WTC11 (cell line): ENCODE measurements at regions not wholly inside any gene's neighbourhood (a gene's known extent, or its start where the extent isn't known, plus 50 kb on each side); places are given as distances from the start of the nearest gene placed in this dataset.

ENCODE experiments used
- ATAC-seq: fragments of 200-7000 bp; cut with Tn5 transposase; 2 replicates; pipeline ENCODE4 v1.10.0; 2021; ENCODE audit warnings: mild to moderate bottlenecking, moderate library complexity
- CTCF ChIA-PET: fragments of 300-600 bp; sonication (Branson Sonifier 250); formaldehyde crosslinking; loops from one replicate; lab custom pipeline; 2021; ENCODE audit warnings: antibody characterized with exemption; lab: Charles Lee
- POLR2A ChIA-PET: fragments of 350-600 bp; sonication (Branson Sonifier 250); formaldehyde crosslinking; loops from one replicate; lab custom pipeline; 2021; ENCODE audit warnings: antibody characterized with exemption; lab: Charles Lee
- DNase-seq: peaks from one replicate; pipeline ENCODE4 v3.0.0; 2021; ENCODE audit warnings: low spot score
- H3K27ac Mint-ChIP-seq: 2 replicates; pipeline ENCODE4 v1.8.0; 2021; ENCODE audit warnings: mixed read lengths
- H3K27me3 Mint-ChIP-seq: 2 replicates; pipeline ENCODE4 v1.8.0; 2021; ENCODE audit warnings: low read depth, mild to moderate bottlenecking, moderate library complexity, mixed read lengths
- H3K36me3 Mint-ChIP-seq: 2 replicates; pipeline ENCODE4 v1.8.0; 2021; ENCODE audit warnings: mixed read lengths
- H3K4me1 Mint-ChIP-seq: 2 replicates; pipeline ENCODE4 v1.8.0; 2022; ENCODE audit warnings: mixed read lengths
- H3K4me3 Mint-ChIP-seq: 2 replicates; pipeline ENCODE4 v1.8.0; 2021; ENCODE audit warnings: mild to moderate bottlenecking, moderate library complexity, mixed read lengths
- H3K9me3 Mint-ChIP-seq: 2 replicates; pipeline ENCODE4 v1.8.0; 2021; ENCODE audit warnings: mixed read lengths
- CREM ChIP-seq: sonication (generic); formaldehyde crosslinking; IDR thresholded peaks from 2 replicates; pipeline ENCODE4 v1.8.1; 2022; ENCODE audit warnings: mild to moderate bottlenecking, missing genetic modification reagents, moderate library complexity
- EMX1 ChIP-seq: fragments of 250-450 bp; sonication (Bioruptor Pico); IDR thresholded peaks from 2 replicates; pipeline ENCODE4 v1.8.0; 2021; ENCODE audit warnings: mild to moderate bottlenecking
- ESRRA ChIP-seq: sonication (generic); formaldehyde crosslinking; IDR thresholded peaks from 2 replicates; pipeline ENCODE4 v1.8.1; 2022; ENCODE audit warnings: mild to moderate bottlenecking, missing genetic modification reagents, borderline replicate concordance
- FOXJ3 ChIP-seq: sonication (generic); formaldehyde crosslinking; IDR thresholded peaks from 2 replicates; pipeline ENCODE4 v1.9.0; 2021; ENCODE audit warnings: missing genetic modification reagents, mild to moderate bottlenecking, borderline replicate concordance
- FOXP1 ChIP-seq: sonication (generic); formaldehyde crosslinking; IDR thresholded peaks from 2 replicates; pipeline ENCODE4 v1.8.0; 2022; ENCODE audit warnings: missing genetic modification reagents, mild to moderate bottlenecking, moderate library complexity, borderline replicate concordance
- GRHL2 ChIP-seq: fragments of 250-450 bp; sonication (Bioruptor Pico); IDR thresholded peaks from 2 replicates; pipeline ENCODE4 v1.8.0; 2022; ENCODE audit warnings: mild to moderate bottlenecking, moderate library complexity; ENCODE audit not compliant: insufficient replicate concordance, severe bottlenecking
- KAT7 ChIP-seq: sonication (generic); formaldehyde crosslinking; IDR thresholded peaks from 2 replicates; pipeline ENCODE4 v1.8.1; 2023; ENCODE audit warnings: missing genetic modification reagents, mild to moderate bottlenecking, borderline replicate concordance
- RELA ChIP-seq: sonication (generic); formaldehyde crosslinking; IDR thresholded peaks from 2 replicates; pipeline ENCODE4 v1.8.1; 2022; ENCODE audit warnings: missing genetic modification reagents, mild to moderate bottlenecking, borderline replicate concordance
- RORB ChIP-seq: fragments of 250-450 bp; sonication (Bioruptor Pico); IDR thresholded peaks from 2 replicates; pipeline ENCODE4 v1.9.0; 2021; ENCODE audit warnings: mild to moderate bottlenecking
- SMAD3 ChIP-seq: sonication (generic); formaldehyde crosslinking; IDR thresholded peaks from 2 replicates; pipeline ENCODE4 v1.8.0; 2022; ENCODE audit warnings: missing genetic modification reagents, mild to moderate bottlenecking, borderline replicate concordance
- SMAD4 ChIP-seq: sonication (generic); formaldehyde crosslinking; IDR thresholded peaks from 2 replicates; pipeline ENCODE4 v1.8.0; 2022; ENCODE audit warnings: mild to moderate bottlenecking, missing genetic modification reagents
- SOX15 ChIP-seq: fragments of 250-450 bp; sonication (Bioruptor Pico); IDR thresholded peaks from 2 replicates; pipeline ENCODE4 v1.9.0; 2021; ENCODE audit warnings: mild to moderate bottlenecking
- TEAD4 ChIP-seq: sonication (generic); formaldehyde crosslinking; IDR thresholded peaks from 2 replicates; pipeline ENCODE4 v1.8.0; 2022; ENCODE audit warnings: mild to moderate bottlenecking, missing genetic modification reagents
- ZBTB21 ChIP-seq: sonication (generic); formaldehyde crosslinking; IDR thresholded peaks from 2 replicates; pipeline ENCODE4 v1.8.1; 2023; ENCODE audit warnings: mild to moderate bottlenecking, missing genetic modification reagents, borderline replicate concordance
- ZNF232 ChIP-seq: sonication (generic); formaldehyde crosslinking; IDR thresholded peaks from 2 replicates; pipeline ENCODE4 v1.8.0; 2022; ENCODE audit warnings: mild to moderate bottlenecking, missing genetic modification reagents
- ZNF416 ChIP-seq: fragments of 250-450 bp; sonication (Bioruptor Pico); IDR thresholded peaks from 2 replicates; pipeline ENCODE4 v1.9.0; 2021; ENCODE audit warnings: mild to moderate bottlenecking, inconsistent platforms
- ZNF671 ChIP-seq: fragments of 250-450 bp; sonication (Bioruptor Pico); IDR thresholded peaks from 2 replicates; pipeline ENCODE4 v1.8.0; 2021; ENCODE audit warnings: mild to moderate bottlenecking
- TF ChIP-seq, protein P1 (sequence below): fragments of 250-450 bp; sonication (Bioruptor Pico); conservative IDR thresholded peaks from 2 replicates; pipeline ENCODE4 v1.9.0; 2021; ENCODE audit warnings: mild to moderate bottlenecking
- TF ChIP-seq, protein P2 (sequence below): sonication (generic); formaldehyde crosslinking; IDR thresholded peaks from 2 replicates; pipeline ENCODE4 v1.8.1; 2023; ENCODE audit warnings: mild to moderate bottlenecking, missing genetic modification reagents
- TF ChIP-seq, protein P3 (sequence below): fragments of 250-450 bp; sonication (Bioruptor Pico); IDR thresholded peaks from 2 replicates; pipeline ENCODE4 v1.9.0; 2021; ENCODE audit warnings: moderate library complexity, mild to moderate bottlenecking, inconsistent platforms, borderline replicate concordance
- TF ChIP-seq, protein P4 (sequence below): sonication (generic); formaldehyde crosslinking; IDR thresholded peaks from 2 replicates; pipeline ENCODE4 v1.8.0; 2022; ENCODE audit warnings: mild to moderate bottlenecking, missing genetic modification reagents
- TF ChIP-seq, protein P5 (sequence below): sonication (generic); formaldehyde crosslinking; IDR thresholded peaks from 2 replicates; pipeline ENCODE4 v1.8.0; 2023; ENCODE audit warnings: missing genetic modification reagents
- TF ChIP-seq, protein P6 (sequence below): fragments of 250-450 bp; sonication (Bioruptor Pico); IDR thresholded peaks from 2 replicates; pipeline ENCODE4 v1.9.0; 2021; ENCODE audit warnings: mild to moderate bottlenecking, borderline replicate concordance
- TF ChIP-seq, protein P7 (sequence below): sonication (generic); formaldehyde crosslinking; IDR thresholded peaks from 2 replicates; pipeline ENCODE4 v1.8.1; 2023; ENCODE audit warnings: mild to moderate bottlenecking, missing genetic modification reagents, moderate library complexity

DNA sequence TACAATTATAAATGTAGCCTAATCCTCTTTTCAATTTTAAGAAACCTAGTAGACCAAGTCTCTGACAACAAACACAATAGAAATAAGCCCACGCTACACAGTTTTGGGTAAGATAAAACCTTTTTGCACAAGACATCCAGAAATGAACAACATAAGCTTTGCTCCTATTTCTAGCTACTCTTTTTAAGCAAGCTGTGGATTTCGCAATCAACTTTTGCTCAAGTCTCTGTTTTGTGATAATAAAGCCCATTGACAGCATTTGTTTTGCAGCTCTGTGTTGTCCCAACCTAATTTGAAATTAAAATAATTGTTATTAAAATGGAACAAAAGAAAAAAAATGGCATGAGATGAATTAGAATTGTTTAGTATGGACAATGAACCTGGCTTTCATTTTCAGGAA is 287.9 kb upstream of the PUDP start:
- Mint-ChIP-seq H3K27me3 (peaks cover 15% of the 10 kb centered on the region), H3K4me1 (peaks cover 15% of the 10 kb centered on the region), H3K4me3 (no peak overlapping the region), H3K27ac (no peak overlapping the region), H3K9me3 (no peaks in the 10 kb centered on the region; the same call in 1 of the 2 replicates), H3K36me3 (no peaks in the 10 kb centered on the region)
- ChIA-PET POLR2A (no interaction called here), CTCF (no interaction called here)
- no peak for ATAC-seq
- no peak for DNase-seq
- TF ChIP-seq, protein P1, sequence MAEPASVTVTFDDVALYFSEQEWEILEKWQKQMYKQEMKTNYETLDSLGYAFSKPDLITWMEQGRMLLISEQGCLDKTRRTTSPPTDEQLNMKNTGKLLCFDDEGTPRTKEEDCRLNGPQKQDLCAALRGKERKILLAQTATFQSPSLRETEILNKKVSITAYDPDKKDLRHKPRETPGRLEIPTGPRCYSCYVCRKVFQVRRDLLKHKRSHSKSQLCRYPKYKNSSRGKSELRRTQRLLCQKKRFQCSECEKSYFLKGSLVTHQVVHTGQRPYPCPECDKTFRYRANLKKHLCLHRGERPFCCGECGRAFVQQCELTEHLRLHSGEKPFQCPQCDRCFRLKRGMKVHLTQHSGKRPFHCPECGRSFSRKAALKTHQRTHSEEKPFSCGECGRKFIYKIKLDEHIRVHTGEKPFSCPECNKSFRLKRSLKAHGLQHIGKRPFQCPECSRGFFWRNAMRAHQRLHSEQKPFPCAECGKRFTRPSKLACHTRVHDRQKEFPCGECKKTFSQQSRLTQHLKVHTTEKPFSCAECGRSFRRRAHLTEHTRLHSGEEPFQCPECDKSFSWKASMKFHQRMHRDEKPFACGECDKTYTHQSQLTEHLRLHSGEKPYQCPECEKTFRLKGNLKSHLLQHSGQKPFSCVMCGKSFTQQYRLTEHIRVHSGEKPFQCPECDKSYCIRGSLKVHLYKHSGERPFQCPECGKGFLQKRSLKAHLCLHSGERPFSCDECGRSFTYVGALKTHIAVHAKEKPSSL (CRISPR knock-in tag): no peak
- TF ChIP-seq, protein P2, sequence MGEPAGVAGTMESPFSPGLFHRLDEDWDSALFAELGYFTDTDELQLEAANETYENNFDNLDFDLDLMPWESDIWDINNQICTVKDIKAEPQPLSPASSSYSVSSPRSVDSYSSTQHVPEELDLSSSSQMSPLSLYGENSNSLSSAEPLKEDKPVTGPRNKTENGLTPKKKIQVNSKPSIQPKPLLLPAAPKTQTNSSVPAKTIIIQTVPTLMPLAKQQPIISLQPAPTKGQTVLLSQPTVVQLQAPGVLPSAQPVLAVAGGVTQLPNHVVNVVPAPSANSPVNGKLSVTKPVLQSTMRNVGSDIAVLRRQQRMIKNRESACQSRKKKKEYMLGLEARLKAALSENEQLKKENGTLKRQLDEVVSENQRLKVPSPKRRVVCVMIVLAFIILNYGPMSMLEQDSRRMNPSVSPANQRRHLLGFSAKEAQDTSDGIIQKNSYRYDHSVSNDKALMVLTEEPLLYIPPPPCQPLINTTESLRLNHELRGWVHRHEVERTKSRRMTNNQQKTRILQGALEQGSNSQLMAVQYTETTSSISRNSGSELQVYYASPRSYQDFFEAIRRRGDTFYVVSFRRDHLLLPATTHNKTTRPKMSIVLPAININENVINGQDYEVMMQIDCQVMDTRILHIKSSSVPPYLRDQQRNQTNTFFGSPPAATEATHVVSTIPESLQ (CRISPR knock-in tag): no peak
- no peak for TF ChIP-seq EMX1 (CRISPR knock-in tag)
- TF ChIP-seq CREM (CRISPR knock-in tag): no peak
- no peak for TF ChIP-seq FOXJ3 (CRISPR knock-in tag)
- TF ChIP-seq KAT7: no peak
- TF ChIP-seq SMAD4 (CRISPR knock-in tag): no peak
- TF ChIP-seq, protein P3, sequence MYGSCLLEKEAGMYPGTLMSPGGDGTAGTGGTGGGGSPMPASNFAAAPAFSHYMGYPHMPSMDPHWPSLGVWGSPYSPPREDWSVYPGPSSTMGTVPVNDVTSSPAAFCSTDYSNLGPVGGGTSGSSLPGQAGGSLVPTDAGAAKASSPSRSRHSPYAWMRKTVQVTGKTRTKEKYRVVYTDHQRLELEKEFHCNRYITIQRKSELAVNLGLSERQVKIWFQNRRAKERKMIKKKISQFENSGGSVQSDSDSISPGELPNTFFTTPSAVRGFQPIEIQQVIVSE: no peak
- TF ChIP-seq ZBTB21: no peak
- no peak for TF ChIP-seq TEAD4
- no peak for TF ChIP-seq GRHL2 (CRISPR knock-in tag)
- no peak for TF ChIP-seq FOXP1 (CRISPR knock-in tag)
- TF ChIP-seq RELA (CRISPR knock-in tag): no peak
- TF ChIP-seq ZNF671 (CRISPR knock-in tag): no peak
- TF ChIP-seq, protein P4, sequence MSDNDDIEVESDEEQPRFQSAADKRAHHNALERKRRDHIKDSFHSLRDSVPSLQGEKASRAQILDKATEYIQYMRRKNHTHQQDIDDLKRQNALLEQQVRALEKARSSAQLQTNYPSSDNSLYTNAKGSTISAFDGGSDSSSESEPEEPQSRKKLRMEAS (CRISPR knock-in tag): no peak
- no peak for TF ChIP-seq SMAD3 (CRISPR knock-in tag)

DNA sequence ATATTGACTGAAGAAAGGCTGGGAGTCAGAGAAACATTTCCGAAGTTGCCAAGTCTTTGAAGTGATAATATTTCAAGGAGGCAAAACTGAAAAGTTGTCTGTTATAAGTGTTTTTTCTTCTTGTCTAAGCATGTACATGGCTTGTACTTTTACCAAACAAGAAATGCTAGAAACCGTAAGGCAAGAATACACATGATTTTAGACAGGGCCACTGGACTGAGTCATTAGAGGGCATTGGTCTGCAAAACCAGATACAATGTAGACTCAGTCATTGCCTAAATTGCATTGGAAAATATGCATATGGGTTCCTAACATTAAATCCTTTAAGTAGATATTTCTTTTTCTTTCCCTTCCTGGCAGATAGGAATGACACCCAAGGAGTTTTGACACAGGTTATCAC is 284.9 kb upstream of the PUDP start:
- no peak for ATAC-seq
- Mint-ChIP-seq H3K4me1 (peaks cover 7% of the 10 kb centered on the region), H3K27ac (no peak overlapping the region), H3K4me3 (no peak overlapping the region), H3K27me3 (peaks cover 6% of the 10 kb centered on the region; the same call in 1 of the 2 replicates), H3K9me3 (peaks cover 7% of the 10 kb centered on the region; the same call in 1 of the 2 replicates), H3K36me3 (no peaks in the 10 kb centered on the region)
- TF ChIP-seq SMAD4 (CRISPR knock-in tag): no peak
- TF ChIP-seq ESRRA (CRISPR knock-in tag): no peak
- ChIA-PET CTCF (no interaction called here), POLR2A (no interaction called here)
- no peak for DNase-seq

DNA sequence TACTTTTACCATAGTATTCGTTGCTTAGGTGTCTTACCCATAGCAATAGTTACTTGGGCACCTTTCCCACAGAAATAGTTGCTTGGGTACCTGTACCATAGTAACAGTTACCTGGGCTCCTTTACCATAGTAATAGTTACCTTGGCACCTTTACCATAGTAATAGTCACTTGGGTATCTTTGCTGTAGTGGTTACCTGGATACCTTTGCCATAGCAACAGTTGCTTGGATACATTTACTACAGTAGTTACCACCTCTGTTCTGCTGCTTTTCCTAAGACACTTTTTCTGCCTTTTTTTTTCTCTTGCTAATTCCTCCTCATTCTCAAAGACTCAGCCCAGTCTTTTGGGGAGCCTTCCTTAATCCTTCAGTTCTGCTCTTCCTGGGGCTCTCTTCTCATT is 272.8 kb upstream of the PUDP start:
- Mint-ChIP-seq H3K36me3 (no peaks in the 10 kb centered on the region), H3K4me1 (no peaks in the 10 kb centered on the region)
- TF ChIP-seq ZNF232 (CRISPR knock-in tag) (no peak), GRHL2 (CRISPR knock-in tag) (no peak), ZNF416 (CRISPR knock-in tag) (no peak), RORB (CRISPR knock-in tag) (no peak), SOX15 (CRISPR knock-in tag) (no peak)
- TF ChIP-seq, protein P5, sequence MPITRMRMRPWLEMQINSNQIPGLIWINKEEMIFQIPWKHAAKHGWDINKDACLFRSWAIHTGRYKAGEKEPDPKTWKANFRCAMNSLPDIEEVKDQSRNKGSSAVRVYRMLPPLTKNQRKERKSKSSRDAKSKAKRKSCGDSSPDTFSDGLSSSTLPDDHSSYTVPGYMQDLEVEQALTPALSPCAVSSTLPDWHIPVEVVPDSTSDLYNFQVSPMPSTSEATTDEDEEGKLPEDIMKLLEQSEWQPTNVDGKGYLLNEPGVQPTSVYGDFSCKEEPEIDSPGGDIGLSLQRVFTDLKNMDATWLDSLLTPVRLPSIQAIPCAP (CRISPR knock-in tag): no peak
- TF ChIP-seq, protein P6, sequence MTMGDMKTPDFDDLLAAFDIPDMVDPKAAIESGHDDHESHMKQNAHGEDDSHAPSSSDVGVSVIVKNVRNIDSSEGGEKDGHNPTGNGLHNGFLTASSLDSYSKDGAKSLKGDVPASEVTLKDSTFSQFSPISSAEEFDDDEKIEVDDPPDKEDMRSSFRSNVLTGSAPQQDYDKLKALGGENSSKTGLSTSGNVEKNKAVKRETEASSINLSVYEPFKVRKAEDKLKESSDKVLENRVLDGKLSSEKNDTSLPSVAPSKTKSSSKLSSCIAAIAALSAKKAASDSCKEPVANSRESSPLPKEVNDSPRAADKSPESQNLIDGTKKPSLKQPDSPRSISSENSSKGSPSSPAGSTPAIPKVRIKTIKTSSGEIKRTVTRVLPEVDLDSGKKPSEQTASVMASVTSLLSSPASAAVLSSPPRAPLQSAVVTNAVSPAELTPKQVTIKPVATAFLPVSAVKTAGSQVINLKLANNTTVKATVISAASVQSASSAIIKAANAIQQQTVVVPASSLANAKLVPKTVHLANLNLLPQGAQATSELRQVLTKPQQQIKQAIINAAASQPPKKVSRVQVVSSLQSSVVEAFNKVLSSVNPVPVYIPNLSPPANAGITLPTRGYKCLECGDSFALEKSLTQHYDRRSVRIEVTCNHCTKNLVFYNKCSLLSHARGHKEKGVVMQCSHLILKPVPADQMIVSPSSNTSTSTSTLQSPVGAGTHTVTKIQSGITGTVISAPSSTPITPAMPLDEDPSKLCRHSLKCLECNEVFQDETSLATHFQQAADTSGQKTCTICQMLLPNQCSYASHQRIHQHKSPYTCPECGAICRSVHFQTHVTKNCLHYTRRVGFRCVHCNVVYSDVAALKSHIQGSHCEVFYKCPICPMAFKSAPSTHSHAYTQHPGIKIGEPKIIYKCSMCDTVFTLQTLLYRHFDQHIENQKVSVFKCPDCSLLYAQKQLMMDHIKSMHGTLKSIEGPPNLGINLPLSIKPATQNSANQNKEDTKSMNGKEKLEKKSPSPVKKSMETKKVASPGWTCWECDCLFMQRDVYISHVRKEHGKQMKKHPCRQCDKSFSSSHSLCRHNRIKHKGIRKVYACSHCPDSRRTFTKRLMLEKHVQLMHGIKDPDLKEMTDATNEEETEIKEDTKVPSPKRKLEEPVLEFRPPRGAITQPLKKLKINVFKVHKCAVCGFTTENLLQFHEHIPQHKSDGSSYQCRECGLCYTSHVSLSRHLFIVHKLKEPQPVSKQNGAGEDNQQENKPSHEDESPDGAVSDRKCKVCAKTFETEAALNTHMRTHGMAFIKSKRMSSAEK (CRISPR knock-in tag): no peak
- TF ChIP-seq, protein P7, sequence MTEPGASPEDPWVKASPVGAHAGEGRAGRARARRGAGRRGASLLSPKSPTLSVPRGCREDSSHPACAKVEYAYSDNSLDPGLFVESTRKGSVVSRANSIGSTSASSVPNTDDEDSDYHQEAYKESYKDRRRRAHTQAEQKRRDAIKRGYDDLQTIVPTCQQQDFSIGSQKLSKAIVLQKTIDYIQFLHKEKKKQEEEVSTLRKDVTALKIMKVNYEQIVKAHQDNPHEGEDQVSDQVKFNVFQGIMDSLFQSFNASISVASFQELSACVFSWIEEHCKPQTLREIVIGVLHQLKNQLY (CRISPR knock-in tag): no peak
- TF ChIP-seq, all 79 proteins: peak for 0
- CTCF ChIA-PET: no interaction called here
- DNase-seq: no peak
- H3K27me3 Mint-ChIP-seq: no peaks in the 10 kb centered on the region; the same call in 1 of the 2 replicates
- no peaks in the 10 kb centered on the region for H3K9me3 Mint-ChIP-seq
- no peak overlapping the region for H3K4me3 Mint-ChIP-seq
- POLR2A ChIA-PET: no interaction called here
- H3K27ac Mint-ChIP-seq: no peak overlapping the region
- no peak for ATAC-seq
